ENCODE measurements at regions not wholly inside any gene's neighbourhood (a gene's known extent, or its start where the extent isn't known, plus 50 kb on each side); places are given as distances from the start of the nearest gene placed in this dataset.

- no peaks in the 10 kb centered on the region for H3K27me3 Mint-ChIP-seq (ENCODE audit: unreplicated experiment)
- H3K36me3 Mint-ChIP-seq (ENCODE audit: unreplicated experiment): no peaks in the 10 kb centered on the region
- TF ChIP-seq CTCF (IDR thresholded peaks at IDR 0.05; ENCODE audit: partially characterized antibody, unreplicated experiment): no peak
- DNase-seq: no peak
- no peaks in the 10 kb centered on the region for H3K9me3 Mint-ChIP-seq (ENCODE audit: unreplicated experiment)
- peaks cover under 1% of the 10 kb centered on the region for H3K4me1 Mint-ChIP-seq (ENCODE audit: low read depth, unreplicated experiment)
- no peak overlapping the region for H3K27ac Mint-ChIP-seq (ENCODE audit: unreplicated experiment)
- H3K4me3 Mint-ChIP-seq (ENCODE audit: unreplicated experiment): no peak overlapping the region
Observed at GRCh38 chr10:129309565-129309964, 157.5 kb upstream of the MGMT start.

GRCh38 chr10:129310881-129311280 lies 156.2 kb upstream of the MGMT start:
- Mint-ChIP-seq H3K4me1 (ENCODE audit: low read depth, unreplicated experiment) (peaks cover 7% of the 10 kb centered on the region), H3K4me3 (ENCODE audit: unreplicated experiment) (no peak overlapping the region), H3K27me3 (ENCODE audit: unreplicated experiment) (no peaks in the 10 kb centered on the region), H3K9me3 (ENCODE audit: unreplicated experiment) (peaks cover 4% of the 10 kb centered on the region), H3K36me3 (ENCODE audit: unreplicated experiment) (no peaks in the 10 kb centered on the region), H3K27ac (ENCODE audit: unreplicated experiment) (no peak overlapping the region)
- TF ChIP-seq CTCF (IDR thresholded peaks at IDR 0.05; ENCODE audit: partially characterized antibody, unreplicated experiment): no peak
- DNase-seq: no peak

- Mint-ChIP-seq H3K27ac (ENCODE audit: unreplicated experiment) (no peak overlapping the region), H3K4me1 (ENCODE audit: low read depth, unreplicated experiment) (peaks cover 24% of the 10 kb centered on the region), H3K9me3 (ENCODE audit: unreplicated experiment) (peaks cover 9% of the 10 kb centered on the region), H3K4me3 (ENCODE audit: unreplicated experiment) (no peak overlapping the region), H3K27me3 (ENCODE audit: unreplicated experiment) (no peaks in the 10 kb centered on the region), H3K36me3 (ENCODE audit: unreplicated experiment) (no peaks in the 10 kb centered on the region)
- DNase-seq: no peak
- TF ChIP-seq CTCF (IDR thresholded peaks at IDR 0.05; ENCODE audit: partially characterized antibody, unreplicated experiment): no peak
Observed at GRCh38 chr10:129319934-129320333, 147.1 kb upstream of the MGMT start.

- H3K9me3 Mint-ChIP-seq (ENCODE audit: unreplicated experiment): peaks cover 7% of the 10 kb centered on the region
- H3K27ac Mint-ChIP-seq (ENCODE audit: unreplicated experiment): no peak overlapping the region
- no peaks in the 10 kb centered on the region for H3K36me3 Mint-ChIP-seq (ENCODE audit: unreplicated experiment)
- TF ChIP-seq CTCF (IDR thresholded peaks at IDR 0.05; ENCODE audit: partially characterized antibody, unreplicated experiment): no peak
- H3K27me3 Mint-ChIP-seq (ENCODE audit: unreplicated experiment): no peaks in the 10 kb centered on the region
- no peak overlapping the region for H3K4me3 Mint-ChIP-seq (ENCODE audit: unreplicated experiment)
- H3K4me1 Mint-ChIP-seq (ENCODE audit: low read depth, unreplicated experiment): peaks cover 21% of the 10 kb centered on the region
- no peak for DNase-seq
Observed at GRCh38 chr10:129320340-129320739, 146.7 kb upstream of the MGMT start.

GRCh38 chr10:129321727-129322126 lies 145.3 kb upstream of the MGMT start:
- Mint-ChIP-seq H3K27me3 (ENCODE audit: unreplicated experiment) (no peaks in the 10 kb centered on the region), H3K36me3 (ENCODE audit: unreplicated experiment) (no peaks in the 10 kb centered on the region), H3K4me3 (ENCODE audit: unreplicated experiment) (no peak overlapping the region), H3K9me3 (ENCODE audit: unreplicated experiment) (peaks cover 4% of the 10 kb centered on the region), H3K4me1 (ENCODE audit: low read depth, unreplicated experiment) (peaks cover 21% of the 10 kb centered on the region), H3K27ac (ENCODE audit: unreplicated experiment) (no peak overlapping the region)
- TF ChIP-seq CTCF (IDR thresholded peaks at IDR 0.05; ENCODE audit: partially characterized antibody, unreplicated experiment): no peak
- no peak for DNase-seq
